ES-I3 (cell line): ENCODE measurements at regions not wholly inside any gene's neighbourhood (a gene's known extent, or its start where the extent isn't known, plus 50 kb on each side); places are given as distances from the start of the nearest gene placed in this dataset.

Experiments used
- H3K36me3 ChIP-seq: 2 replicates; pipeline ENCODE4 v1.6.1; 2013; ENCODE audit warnings: mild to moderate bottlenecking, low read length, control low read depth, moderate library complexity; ENCODE audit not compliant: insufficient read depth
- H3K4me1 ChIP-seq: 2 replicates; pipeline ENCODE4 v1.6.1; 2013; ENCODE audit warnings: mild to moderate bottlenecking, control low read depth, low read length; ENCODE audit not compliant: insufficient read depth
- H3K9ac ChIP-seq: 2 replicates; pipeline ENCODE4 v1.6.1; 2013; ENCODE audit warnings: low read depth, mild to moderate bottlenecking, low read length, moderate library complexity
- H3K9me3 ChIP-seq: 2 replicates; pipeline ENCODE4 v1.6.1; 2013; ENCODE audit warnings: mild to moderate bottlenecking, low read length, moderate library complexity; ENCODE audit not compliant: control insufficient read depth, insufficient read depth

DNA sequence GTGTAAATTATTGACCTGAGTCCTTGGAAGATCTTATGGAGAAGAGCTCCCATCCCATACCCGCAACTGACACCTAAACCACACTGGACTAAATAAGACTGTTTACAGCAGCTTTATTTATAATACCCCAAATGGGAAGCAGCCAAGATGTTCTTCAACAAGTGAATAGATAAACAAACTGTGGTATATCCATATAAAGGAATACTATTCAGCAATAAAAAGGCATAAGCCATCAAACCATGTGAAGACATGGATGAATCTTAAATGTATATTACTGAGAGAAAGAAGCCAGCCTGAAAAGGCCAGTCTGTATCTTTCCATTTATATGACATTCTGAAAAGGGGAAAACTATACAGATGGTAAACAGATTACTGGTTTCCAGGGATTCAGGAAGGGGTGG, 212.7 kb downstream of the TPBG start:
- H3K4me1 ChIP-seq: no peaks in the 10 kb centered on the region
- H3K9me3 ChIP-seq: no peaks in the 10 kb centered on the region
- H3K9ac ChIP-seq: no peak overlapping the region
- no peaks in the 10 kb centered on the region for H3K36me3 ChIP-seq

DNA sequence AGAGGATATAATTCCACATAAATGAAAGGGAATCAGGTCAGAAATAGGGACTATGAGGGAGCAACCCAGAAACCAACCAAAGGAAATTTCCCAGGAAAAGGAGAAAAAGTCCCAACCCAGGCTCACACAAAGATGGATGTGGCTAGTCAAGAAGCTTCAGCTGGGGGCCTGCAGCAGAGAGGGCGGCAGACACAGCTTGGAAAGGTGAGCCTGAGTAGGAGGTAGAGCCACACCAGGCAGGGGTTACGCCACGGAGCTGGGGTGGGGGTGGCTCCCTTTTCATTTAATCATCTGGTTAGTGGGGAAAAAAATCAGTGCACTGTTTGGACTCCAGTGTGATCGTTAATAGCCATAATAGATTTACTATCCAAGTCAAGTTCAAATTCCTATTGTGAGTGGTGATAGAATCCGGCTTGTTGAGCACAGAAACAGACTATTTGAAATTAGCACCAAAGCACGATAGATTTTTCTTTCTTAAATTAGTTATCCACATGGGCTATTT, 220.6 kb downstream of the TPBG start:
- H3K9ac ChIP-seq: no peak overlapping the region
- H3K9me3 ChIP-seq: no peaks in the 10 kb centered on the region; the same call in 1 of the 2 replicates
- H3K4me1 ChIP-seq: peaks cover 5% of the 10 kb centered on the region; the same call in 1 of the 2 replicates
- no peaks in the 10 kb centered on the region for H3K36me3 ChIP-seq

DNA sequence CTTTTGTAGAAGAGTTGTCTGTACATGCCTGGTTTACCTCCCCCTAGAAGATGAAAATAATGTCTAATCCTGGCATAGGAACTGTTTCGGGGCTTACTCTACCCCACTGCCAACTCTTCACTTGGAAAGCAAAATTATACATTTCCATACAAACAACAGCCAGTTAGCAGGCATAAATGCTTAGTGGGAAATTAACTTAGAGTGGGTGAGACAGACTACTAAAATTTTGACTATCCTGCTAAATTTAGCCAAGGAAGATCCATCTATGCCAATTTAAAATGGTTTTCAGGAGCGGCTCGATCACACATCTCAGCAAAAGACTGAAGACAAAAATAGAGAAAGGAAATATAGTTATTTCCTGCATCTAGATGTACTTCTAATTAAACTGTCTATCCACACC, 221.2 kb downstream of the TPBG start:
- no peaks in the 10 kb centered on the region for H3K36me3 ChIP-seq
- H3K9me3 ChIP-seq: no peaks in the 10 kb centered on the region; the same call in 1 of the 2 replicates
- H3K4me1 ChIP-seq: peaks cover 6% of the 10 kb centered on the region
- no peak overlapping the region for H3K9ac ChIP-seq

DNA sequence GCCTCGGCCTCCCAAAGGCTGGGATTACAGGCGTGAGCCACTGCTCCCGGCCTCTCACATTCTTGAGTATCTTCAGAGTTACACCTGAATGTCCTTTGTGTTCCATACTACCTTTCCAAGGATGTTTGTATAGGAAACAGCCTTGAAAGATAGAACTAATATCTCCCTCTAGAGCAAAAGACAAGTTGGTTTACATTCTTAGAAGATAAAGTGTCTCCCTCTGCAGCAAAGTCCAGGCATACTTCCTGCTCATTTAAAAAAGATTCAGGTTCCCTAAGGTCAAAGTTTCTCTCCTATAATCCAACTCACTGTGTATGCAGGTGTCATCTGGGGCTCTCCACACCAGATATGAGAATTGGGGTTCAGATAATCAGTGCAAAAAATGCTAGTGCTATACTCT, 224.4 kb downstream of the TPBG start:
- no peak overlapping the region for H3K9ac ChIP-seq
- no peaks in the 10 kb centered on the region for H3K9me3 ChIP-seq
- peaks cover 13% of the 10 kb centered on the region for H3K4me1 ChIP-seq

DNA sequence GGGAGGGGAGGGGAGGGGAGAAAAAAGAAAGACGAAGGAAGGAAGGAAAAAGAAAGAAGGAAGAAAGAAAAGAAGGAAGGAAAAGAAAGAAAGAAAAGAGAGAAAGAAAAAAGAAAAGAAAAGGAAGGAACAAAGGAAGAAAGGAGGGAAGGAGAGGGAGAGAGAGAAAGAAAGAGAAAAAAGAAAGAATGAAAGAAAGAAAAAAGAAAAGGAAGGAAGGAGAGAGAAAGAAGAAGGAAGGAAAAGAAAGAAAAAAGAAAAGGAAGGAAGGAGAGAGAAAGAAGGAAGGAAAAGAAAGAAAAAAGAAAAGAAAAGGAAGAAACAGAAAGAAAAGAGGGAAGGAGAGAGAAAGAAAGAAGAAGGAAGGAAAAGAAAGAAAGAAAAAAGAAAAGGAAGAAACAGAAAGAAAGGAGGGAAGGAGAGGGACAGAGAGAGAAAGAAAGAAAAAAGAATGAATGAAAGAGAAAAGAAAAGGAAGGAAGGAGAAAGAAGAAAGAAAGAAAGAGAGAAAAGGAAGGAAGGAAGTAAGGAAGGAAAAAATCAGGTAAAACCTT, 225.3 kb downstream of the TPBG start:
- Histone ChIP-seq H3K36me3 (no peaks in the 10 kb centered on the region), H3K9ac (no peak overlapping the region), H3K9me3 (no peaks in the 10 kb centered on the region), H3K4me1 (peaks cover 8% of the 10 kb centered on the region; the same call in 1 of the 2 replicates)

More for the DNA sequence above, 224.4 kb downstream of the TPBG start:
- no peaks in the 10 kb centered on the region for H3K36me3 ChIP-seq

DNA sequence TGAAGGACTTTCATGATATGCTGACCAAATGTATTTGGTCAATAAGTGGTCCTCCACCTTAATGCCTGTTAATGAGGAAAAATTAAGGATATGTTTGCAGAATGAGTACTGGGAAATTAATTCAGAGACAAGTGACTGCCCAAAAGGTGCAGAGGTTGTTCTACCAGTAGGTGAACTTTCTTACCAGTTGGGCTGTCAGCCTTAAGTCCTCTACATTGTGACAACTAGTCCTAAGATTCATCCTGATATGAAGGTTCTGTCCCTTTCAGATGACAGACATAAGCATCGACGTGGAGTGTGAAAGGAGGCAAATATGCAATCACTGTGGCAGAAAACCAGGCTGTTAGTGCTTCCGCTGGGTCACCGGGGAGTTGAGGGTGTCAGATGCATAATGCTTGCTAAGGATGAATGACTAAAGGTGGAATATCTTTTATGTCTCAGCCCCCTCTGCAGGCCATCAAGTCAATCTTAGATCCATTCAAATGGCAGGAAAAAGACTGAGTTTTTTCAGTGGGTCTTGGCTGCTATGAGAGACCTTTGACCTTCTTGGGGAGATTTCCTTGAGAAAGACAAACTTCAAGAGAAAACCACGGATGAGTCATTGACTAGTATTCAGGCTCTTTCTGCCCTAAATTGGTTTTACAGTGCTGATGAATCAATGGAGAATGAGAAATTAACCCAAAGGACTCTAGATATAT, 226.0 kb downstream of the TPBG start:
- no peak overlapping the region for H3K9ac ChIP-seq
- no peaks in the 10 kb centered on the region for H3K36me3 ChIP-seq
- peaks cover 8% of the 10 kb centered on the region; the same call in 1 of the 2 replicates for H3K4me1 ChIP-seq
- no peaks in the 10 kb centered on the region for H3K9me3 ChIP-seq

DNA sequence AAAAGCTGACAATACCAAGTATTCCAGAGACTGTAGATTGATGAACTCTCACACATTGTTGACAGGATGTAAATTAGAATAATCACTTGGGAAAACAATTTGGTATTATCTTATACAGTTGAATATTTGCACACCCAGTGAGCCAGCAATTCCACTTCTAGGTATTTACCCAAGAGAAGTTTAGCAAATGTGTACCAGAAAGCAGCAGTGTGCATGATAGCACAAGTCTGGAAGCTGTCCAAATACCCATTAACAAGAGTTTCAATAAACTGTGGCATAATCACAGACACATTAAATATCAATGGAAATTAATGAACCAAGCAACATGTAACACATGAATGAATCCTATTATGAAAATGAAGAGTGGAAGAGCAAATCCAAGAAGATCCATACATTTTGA, 233.6 kb downstream of the TPBG start:
- no peaks in the 10 kb centered on the region for H3K36me3 ChIP-seq
- H3K4me1 ChIP-seq: no peaks in the 10 kb centered on the region
- H3K9ac ChIP-seq: no peak overlapping the region
- H3K9me3 ChIP-seq: no peaks in the 10 kb centered on the region

DNA sequence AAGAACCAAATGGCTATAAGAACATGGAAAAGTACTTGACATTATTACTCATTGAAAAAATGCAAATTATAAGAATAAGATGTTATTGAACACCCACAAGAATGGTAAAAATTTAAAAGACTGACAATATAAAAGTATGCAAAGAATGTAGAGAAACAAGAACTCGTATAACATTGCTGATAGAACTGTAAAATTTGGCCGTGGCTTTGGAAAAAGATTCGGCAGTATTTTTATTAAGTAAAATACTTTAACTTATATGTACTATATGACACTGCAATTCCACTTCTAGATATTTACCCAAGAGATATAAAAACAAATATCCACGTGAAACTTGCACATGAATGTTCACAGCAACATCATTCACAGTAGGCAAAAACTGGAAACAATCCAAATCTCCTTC, 239.2 kb downstream of the TPBG start:
- Histone ChIP-seq H3K36me3 (no peaks in the 10 kb centered on the region), H3K4me1 (no peaks in the 10 kb centered on the region), H3K9ac (no peak overlapping the region), H3K9me3 (no peaks in the 10 kb centered on the region)

DNA sequence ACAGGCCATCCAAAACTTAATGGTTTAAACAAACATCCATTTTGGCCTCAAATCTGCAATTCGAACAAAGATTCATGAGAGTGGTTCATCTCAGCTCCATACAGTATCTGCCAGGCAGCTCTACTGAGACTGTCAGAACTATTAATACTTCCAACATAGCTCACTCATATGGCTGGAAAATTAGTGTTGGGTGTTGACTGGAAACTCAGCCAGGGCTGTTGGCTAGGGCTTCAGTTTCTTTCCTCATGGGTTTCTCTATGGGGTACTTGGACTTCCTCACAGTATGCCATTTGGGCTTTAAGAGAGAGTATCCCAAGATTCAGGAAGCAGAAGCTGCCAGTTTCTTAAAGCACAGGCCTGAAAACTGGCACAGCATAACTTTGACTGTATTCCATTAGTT, 240.3 kb downstream of the TPBG start:
- no peaks in the 10 kb centered on the region for H3K9me3 ChIP-seq
- H3K4me1 ChIP-seq: no peaks in the 10 kb centered on the region
- no peak overlapping the region for H3K9ac ChIP-seq
- no peaks in the 10 kb centered on the region for H3K36me3 ChIP-seq

DNA sequence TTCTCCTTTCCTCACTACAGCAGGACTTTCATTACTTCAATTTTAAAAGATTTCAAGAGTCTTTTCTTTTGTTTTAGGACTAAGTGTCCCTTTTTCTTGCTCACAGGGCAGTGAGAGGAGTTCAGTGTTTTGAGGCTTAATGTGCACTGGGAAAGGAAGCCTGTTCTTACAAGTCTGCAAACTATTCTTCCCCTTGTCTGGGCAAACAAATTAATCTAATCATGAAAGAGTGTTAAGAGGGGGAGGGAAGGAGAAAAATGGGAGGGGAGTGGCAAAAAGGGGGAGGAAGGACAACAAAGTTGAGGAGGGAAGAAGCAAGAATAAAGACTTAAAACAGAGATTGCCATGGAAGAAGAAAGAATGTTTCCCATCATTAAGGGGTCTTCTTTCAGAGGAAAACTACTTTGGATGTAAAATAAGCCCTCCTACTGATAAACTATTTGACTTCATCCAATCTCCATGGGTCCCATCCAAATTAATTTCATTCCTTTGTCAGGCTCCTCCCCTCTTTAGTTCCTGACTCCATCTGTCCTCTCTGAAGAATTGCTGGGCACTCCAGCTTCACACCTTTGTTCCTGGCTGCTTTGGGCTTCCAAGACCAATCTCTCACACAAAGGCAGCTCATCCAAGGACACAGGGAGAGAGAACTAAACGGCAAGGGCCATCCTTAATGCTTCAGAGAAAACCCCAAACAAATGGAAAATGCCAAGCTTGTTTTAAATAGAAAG, 244.5 kb downstream of the TPBG start:
- H3K9me3 ChIP-seq: no peaks in the 10 kb centered on the region
- H3K36me3 ChIP-seq: no peaks in the 10 kb centered on the region
- H3K4me1 ChIP-seq: no peaks in the 10 kb centered on the region
- H3K9ac ChIP-seq: no peak overlapping the region

DNA sequence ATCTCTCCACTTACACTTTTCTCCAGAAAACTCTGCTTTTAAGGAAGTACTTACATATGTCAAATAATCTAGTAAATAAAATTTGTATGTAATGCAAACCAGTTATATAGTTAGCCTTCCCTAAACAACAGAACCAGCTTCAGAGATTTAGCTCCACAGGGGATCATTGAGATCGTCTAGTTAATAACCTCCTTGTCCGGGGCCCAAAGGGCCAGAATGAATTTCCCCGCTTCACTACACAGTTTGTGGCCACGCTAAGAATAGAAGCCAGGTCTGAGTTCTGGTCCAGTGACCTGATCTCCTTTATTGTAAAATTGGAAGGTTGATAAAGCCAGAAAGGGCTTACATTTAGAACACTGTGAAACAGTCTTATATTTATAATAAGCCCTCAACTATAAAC, 245.2 kb downstream of the TPBG start:
- no peak overlapping the region for H3K9ac ChIP-seq
- H3K9me3 ChIP-seq: no peaks in the 10 kb centered on the region
- H3K4me1 ChIP-seq: no peaks in the 10 kb centered on the region
- no peaks in the 10 kb centered on the region for H3K36me3 ChIP-seq

DNA sequence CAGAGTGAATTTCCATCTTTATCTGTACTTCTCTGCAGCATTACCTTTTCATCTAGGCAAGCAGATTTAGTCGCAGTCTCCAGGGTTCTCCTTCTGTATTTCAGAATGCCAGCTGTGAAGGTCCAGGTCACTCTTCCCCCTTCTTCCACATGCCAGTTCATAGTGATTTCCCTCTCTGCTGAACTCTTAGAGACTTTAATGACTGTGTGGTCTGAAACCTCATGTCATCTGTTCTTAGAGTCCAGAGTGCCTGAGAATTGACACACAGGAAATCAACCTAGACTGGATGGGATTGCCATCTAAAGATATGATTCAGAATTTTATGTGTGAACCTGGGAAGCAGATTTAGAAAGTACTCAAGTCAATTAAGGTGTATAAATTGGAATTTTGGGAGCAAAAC, 248.1 kb downstream of the TPBG start:
- Histone ChIP-seq H3K36me3 (no peaks in the 10 kb centered on the region), H3K9ac (no peak overlapping the region), H3K9me3 (no peaks in the 10 kb centered on the region), H3K4me1 (no peaks in the 10 kb centered on the region)

DNA sequence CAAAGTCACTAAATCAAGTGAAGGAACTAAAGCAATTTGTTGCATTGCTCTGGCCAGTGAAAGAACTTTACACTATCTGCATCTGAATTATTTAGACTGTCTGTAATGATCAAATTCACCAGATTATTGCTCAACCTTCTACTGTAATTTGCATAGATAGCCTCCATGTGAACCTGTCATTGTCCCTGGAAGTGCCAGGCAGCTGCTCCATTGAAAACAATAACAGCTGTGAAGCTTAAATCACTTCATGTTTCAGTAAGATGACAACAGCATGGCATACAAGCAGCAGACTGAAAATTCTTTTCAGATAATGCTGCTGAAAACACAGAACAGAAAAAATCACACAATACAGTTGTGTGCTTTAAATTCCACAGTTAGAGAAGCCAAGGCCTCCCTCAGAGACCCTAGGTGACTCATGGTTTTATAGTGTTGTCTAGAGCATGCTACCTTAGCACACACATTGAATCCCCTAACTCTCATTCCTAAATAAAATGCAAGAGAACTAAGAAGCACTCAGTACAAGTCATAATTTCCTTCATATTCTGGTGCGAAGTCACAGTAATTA, 248.9 kb downstream of the TPBG start:
- no peaks in the 10 kb centered on the region for H3K4me1 ChIP-seq
- no peaks in the 10 kb centered on the region for H3K36me3 ChIP-seq
- H3K9ac ChIP-seq: no peak overlapping the region
- H3K9me3 ChIP-seq: no peaks in the 10 kb centered on the region

DNA sequence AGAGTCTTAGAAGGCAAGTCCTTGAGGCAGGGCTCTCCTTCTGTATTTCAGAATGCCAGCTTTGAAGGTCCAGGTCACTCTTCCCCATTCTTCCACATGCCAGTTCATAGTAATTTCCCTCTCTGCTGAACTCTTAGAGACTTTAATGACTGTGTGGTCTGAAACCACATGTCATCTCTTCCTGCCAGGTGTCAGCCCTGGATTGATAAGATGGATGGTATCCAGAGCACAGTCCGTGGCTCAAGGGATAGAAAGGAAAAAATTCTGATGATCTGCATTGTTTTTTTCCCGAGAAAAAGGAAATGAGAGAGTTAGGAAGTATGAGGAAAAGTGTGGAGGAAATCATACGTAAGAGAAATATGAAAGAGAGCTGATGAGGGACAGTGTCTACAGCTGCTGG, 250.9 kb downstream of the TPBG start:
- Histone ChIP-seq H3K9ac (no peak overlapping the region), H3K9me3 (no peaks in the 10 kb centered on the region), H3K4me1 (no peaks in the 10 kb centered on the region), H3K36me3 (no peaks in the 10 kb centered on the region)
